Mucosa of rectum (tissue), 2 donors: ENCODE measurements at regions not wholly inside any gene's neighbourhood (a gene's known extent, or its start where the extent isn't known, plus 50 kb on each side); places are given as distances from the start of the nearest gene placed in this dataset.

Experiments used
- H3K27ac ChIP-seq, 2 donors: one replicate each; pipeline ENCODE4 v1.7.0; 2013; ENCODE audit warnings: inconsistent platforms in 2 of 2, low read depth in 2 of 2, low read length in 2 of 2
- H3K27me3 ChIP-seq, 2 donors: one replicate each; pipeline ENCODE4 v1.7.0; 2013; ENCODE audit warnings: low read length in 2 of 2; ENCODE audit not compliant: control insufficient read depth in 2 of 2, insufficient read depth in 2 of 2
- H3K36me3 ChIP-seq, 2 donors: one replicate each; pipeline ENCODE4 v1.7.0; 2013; ENCODE audit warnings: low read length in 2 of 2; ENCODE audit not compliant: control insufficient read depth in 2 of 2, insufficient read depth in 2 of 2
- H3K4me1 ChIP-seq, 2 donors: one replicate each; pipeline ENCODE4 v1.7.0; 2013; ENCODE audit warnings: low read length in 2 of 2, mild to moderate bottlenecking in 1 of 2; ENCODE audit not compliant: control insufficient read depth in 2 of 2, insufficient read depth in 2 of 2
- H3K4me3 ChIP-seq, 2 donors: one replicate each; pipeline ENCODE4 v1.7.0; 2013; ENCODE audit warnings: low read length in 2 of 2
- H3K9ac ChIP-seq, 2 donors: one replicate each; pipeline ENCODE4 v1.7.0; 2013; ENCODE audit warnings: low read length in 2 of 2, low read depth in 1 of 2, mild to moderate bottlenecking in 1 of 2
- H3K9me3 ChIP-seq, 2 donors: one replicate each; pipeline ENCODE4 v1.7.0; 2013; ENCODE audit warnings: low read length in 2 of 2; ENCODE audit not compliant: control insufficient read depth in 2 of 2
- donor health status: healthy.
- donor health status: Normal muscosa, but diverticular disease.

- H3K4me1 ChIP-seq, result no peaks in the 10 kb centered on the region
- no peak overlapping the region for H3K4me3 ChIP-seq
- no peaks in the 10 kb centered on the region for H3K9me3 ChIP-seq
These were observed 304.7 kb downstream of the RMST start for GRCh38 chr12:97767347-97767746.

GRCh38 chr12:97778111-97778510 lies 315.5 kb downstream of the RMST start:
- H3K27ac ChIP-seq, result no peak overlapping the region
- no peaks in the 10 kb centered on the region for H3K36me3 ChIP-seq
- H3K9ac ChIP-seq, result no peak overlapping the region
- no peak overlapping the region for H3K4me3 ChIP-seq
- no peaks in the 10 kb centered on the region for H3K9me3 ChIP-seq
- H3K4me1 ChIP-seq, result no peaks in the 10 kb centered on the region
- H3K27me3 ChIP-seq, result no peaks in the 10 kb centered on the region

More at GRCh38 chr12:97767347-97767746, 304.7 kb downstream of the RMST start:
- Histone ChIP-seq H3K27ac (no peak overlapping the region), H3K27me3 (no peaks in the 10 kb centered on the region), H3K9ac (no peak overlapping the region), H3K36me3 (no peaks in the 10 kb centered on the region)

DNA sequence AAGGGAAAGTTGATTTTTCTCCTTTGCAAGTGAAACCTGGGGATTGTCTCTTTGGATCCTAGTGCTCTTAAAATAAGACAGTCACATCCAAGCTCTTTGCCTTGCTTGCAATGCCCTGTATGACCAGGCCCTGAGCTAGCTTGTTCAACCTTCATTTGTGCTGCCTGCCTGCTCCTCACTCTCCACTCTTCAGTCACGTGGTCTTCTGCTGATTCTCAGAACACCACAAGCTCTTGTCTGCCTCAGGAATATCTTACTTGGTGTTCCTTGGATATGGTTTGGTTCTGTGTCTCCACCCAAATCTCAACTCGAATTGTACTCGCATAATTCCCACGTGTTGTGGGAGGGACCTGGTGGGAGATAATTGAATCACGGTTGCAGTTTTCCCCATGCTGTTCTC lies 318.7 kb downstream of the RMST start:
- Histone ChIP-seq H3K27ac (no peak overlapping the region), H3K4me1 (no peaks in the 10 kb centered on the region), H3K27me3 (no peaks in the 10 kb centered on the region), H3K36me3 (no peaks in the 10 kb centered on the region), H3K9me3 (no peaks in the 10 kb centered on the region), H3K4me3 (no peak overlapping the region), H3K9ac (no peak overlapping the region)

GRCh38 chr12:97784904-97785303 lies 322.3 kb downstream of the RMST start:
- Histone ChIP-seq H3K36me3 (no peaks in the 10 kb centered on the region), H3K9ac (no peak overlapping the region), H3K9me3 (no peaks in the 10 kb centered on the region), H3K4me1 (no peaks in the 10 kb centered on the region), H3K27ac (no peak overlapping the region), H3K4me3 (no peak overlapping the region), H3K27me3 (no peaks in the 10 kb centered on the region)

DNA sequence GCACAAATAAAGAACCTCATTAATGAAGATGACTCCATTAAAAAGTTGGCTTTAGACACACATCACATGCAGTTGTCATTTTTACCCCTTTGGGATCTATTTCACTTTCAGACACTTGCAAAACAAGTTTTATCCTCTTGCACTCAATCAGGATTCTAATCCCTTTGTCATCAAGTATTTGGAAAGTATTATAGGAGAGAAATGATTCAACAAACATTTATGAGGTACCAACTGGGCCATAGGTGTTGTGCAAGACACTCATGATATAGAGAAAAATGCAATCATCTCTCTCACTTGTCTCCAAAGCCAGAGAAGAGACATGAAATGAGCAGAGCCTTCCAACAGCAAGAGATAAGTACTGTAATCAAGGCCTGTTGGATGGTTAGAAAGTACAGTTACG lies 327.7 kb downstream of the RMST start:
- H3K4me1 ChIP-seq, result no peaks in the 10 kb centered on the region
- peaks cover 0 to 5% of the 10 kb centered on the region in 2 donors for H3K9me3 ChIP-seq
- H3K9ac ChIP-seq, result no peak overlapping the region
- no peaks in the 10 kb centered on the region for H3K27me3 ChIP-seq
- no peaks in the 10 kb centered on the region for H3K36me3 ChIP-seq
- no peak overlapping the region for H3K27ac ChIP-seq
- no peak overlapping the region for H3K4me3 ChIP-seq

DNA sequence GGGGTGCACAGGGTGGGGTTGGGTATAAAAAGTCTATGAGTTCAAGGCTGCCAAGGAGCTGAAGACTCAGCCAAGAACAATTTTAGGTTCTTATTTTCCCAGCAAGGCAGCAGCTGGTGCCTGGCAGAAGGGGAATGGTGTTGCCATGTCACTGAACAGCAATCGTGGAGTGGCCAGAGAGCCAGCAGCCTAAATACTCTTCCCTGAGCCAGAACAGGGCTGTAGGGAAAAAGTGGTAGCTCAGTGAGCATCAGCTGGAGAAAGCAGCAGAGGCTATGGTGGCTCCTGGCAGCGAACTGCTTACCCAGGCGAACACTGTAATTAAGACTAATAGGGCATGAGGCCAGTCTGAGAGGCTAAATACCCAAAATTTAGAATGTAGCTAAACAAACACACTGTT lies 334.9 kb downstream of the RMST start:
- H3K27ac ChIP-seq, result no peak overlapping the region
- no peaks in the 10 kb centered on the region for H3K4me1 ChIP-seq
- H3K9ac ChIP-seq, result no peak overlapping the region
- no peak overlapping the region for H3K4me3 ChIP-seq
- H3K9me3 ChIP-seq, result no peaks in the 10 kb centered on the region
- H3K27me3 ChIP-seq, result no peaks in the 10 kb centered on the region
- no peaks in the 10 kb centered on the region for H3K36me3 ChIP-seq

DNA sequence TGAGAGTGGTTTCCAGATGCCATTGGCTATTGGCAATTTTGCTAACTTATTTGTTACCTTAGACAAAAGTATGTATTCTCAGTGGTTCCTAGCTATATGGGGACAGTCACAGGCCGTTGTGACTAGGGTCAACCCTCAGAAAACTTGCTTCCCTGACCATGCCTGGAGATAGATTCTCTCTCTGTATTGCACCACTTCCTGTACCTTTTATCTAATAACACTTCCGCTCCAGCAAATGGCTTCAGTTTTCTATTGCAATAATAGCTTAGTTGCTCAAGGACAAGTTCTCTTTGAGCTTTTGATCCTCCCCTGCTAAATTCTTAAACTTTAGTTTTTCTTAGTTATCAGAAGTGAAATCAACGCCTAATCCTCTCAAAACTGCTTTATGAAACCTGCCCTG lies 338.0 kb downstream of the RMST start:
- H3K4me3 ChIP-seq, result no peak overlapping the region
- H3K27ac ChIP-seq, result no peak overlapping the region
- H3K36me3 ChIP-seq, result no peaks in the 10 kb centered on the region
- no peak overlapping the region for H3K9ac ChIP-seq
- H3K9me3 ChIP-seq, result no peaks in the 10 kb centered on the region
- H3K4me1 ChIP-seq, result no peaks in the 10 kb centered on the region
- no peaks in the 10 kb centered on the region for H3K27me3 ChIP-seq

- Histone ChIP-seq H3K4me1 (no peaks in the 10 kb centered on the region), H3K4me3 (no peak overlapping the region), H3K27me3 (no peaks in the 10 kb centered on the region), H3K9me3 (no peaks in the 10 kb centered on the region), H3K36me3 (no peaks in the 10 kb centered on the region), H3K27ac (no peak overlapping the region), H3K9ac (no peak overlapping the region)
These were observed 339.0 kb downstream of the RMST start for GRCh38 chr12:97801471-97802059.

DNA sequence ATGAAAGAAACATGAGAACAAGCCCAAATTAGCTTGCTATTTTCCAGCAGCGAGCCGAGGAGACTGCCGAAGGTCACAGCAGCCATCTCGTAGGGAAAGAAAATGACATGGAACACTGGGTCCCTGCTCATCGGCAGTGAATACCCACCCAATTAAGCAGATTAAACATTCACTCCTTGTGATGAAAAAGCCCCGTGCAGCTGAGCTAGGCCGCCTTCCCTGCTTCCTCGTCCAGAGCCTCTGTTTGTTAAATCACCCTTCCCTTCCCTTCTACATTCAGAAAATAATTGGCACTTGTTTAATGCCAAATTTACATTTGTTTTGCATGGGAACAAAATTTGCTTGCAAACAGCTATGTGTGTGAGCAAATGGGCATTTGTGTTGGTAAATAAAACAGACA lies 342.5 kb downstream of the RMST start:
- no peak overlapping the region for H3K9ac ChIP-seq

DNA sequence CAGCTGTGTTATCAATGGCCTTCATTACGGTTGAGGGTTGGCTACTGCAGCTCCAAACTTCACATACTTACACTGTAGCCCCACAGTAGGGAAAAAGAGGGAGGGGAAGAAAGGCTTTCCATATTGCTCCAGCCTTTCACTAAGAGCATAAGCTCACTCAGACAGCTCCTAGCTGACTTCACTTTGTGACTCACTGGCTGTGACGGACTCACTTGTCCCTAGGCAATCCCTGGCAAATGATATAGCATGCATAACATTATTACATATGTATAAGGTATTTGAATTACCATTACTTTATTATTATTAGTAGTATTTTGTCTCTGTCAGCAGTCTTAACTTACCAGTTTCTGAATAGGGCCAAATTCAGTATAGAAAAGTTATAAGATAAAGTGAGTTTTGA lies 350.7 kb downstream of the RMST start:
- Histone ChIP-seq H3K4me1 (no peaks in the 10 kb centered on the region), H3K27ac (no peak overlapping the region), H3K4me3 (no peak overlapping the region), H3K9me3 (no peaks in the 10 kb centered on the region), H3K27me3 (no peaks in the 10 kb centered on the region), H3K36me3 (no peaks in the 10 kb centered on the region), H3K9ac (no peak overlapping the region)

More for the DNA sequence above, 342.5 kb downstream of the RMST start:
- Histone ChIP-seq H3K4me1 (no peaks in the 10 kb centered on the region), H3K27ac (no peak overlapping the region), H3K9me3 (no peaks in the 10 kb centered on the region), H3K36me3 (no peaks in the 10 kb centered on the region), H3K4me3 (no peak overlapping the region), H3K27me3 (no peaks in the 10 kb centered on the region)

DNA sequence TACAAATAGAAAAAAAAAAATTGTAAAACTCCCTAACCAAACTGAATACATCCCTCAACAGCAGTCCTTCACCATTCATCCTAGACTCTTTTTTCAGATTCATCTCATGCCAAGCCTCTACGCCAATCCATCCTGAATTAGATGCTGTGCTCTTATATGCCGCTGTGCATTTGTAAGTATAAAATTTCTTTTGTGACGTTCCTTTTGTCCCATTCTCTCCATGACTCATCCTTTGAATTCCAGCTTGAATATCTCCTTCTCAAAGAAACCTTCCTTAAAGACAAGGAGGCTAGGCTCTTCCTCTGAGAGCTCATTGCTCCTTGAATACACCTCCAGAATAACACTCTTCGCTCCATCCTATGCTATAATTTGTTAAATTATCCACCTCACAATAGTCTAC lies 359.2 kb downstream of the RMST start:
- Histone ChIP-seq H3K9me3 (no peaks in the 10 kb centered on the region), H3K9ac (no peak overlapping the region), H3K4me3 (no peak overlapping the region), H3K27ac (no peak overlapping the region), H3K27me3 (no peaks in the 10 kb centered on the region), H3K36me3 (no peaks in the 10 kb centered on the region), H3K4me1 (no peaks in the 10 kb centered on the region)
